ENCODE measurements at regions not wholly inside any gene's neighbourhood (a gene's known extent, or its start where the extent isn't known, plus 50 kb on each side); places are given as distances from the start of the nearest gene placed in this dataset.

GRCh38 chr22:48805516-48805915 lies 1022.2 kb downstream of the BRD1 start:
- Histone ChIP-seq H3K4me1 (no peaks in the 10 kb centered on the region), H3K9me3 (no peaks in the 10 kb centered on the region), H3K27ac (no peak overlapping the region), H3K27me3 (ENCODE audit: insufficient read depth in 3 of 3, low read length in 2 of 3) (peaks cover 0 to 9% (median 0%) of the 10 kb centered on the region in 3 donors), H3K4me3 (no peak overlapping the region), H3K36me3 (ENCODE audit: insufficient read depth in 1 of 2, low read depth in 1 of 2) (no peaks in the 10 kb centered on the region)
- ATAC-seq (no peak), DNase-seq (no peak)
- intact Hi-C loops (cut with DNase I) = no loop called here
- TF ChIP-seq CTCF (IDR thresholded peaks at IDR 0.05) = no peak
- 84 to 86% (median 86%) methylated on average over 10 of the region's 10 CpGs for WGBS, 3 donors

DNA sequence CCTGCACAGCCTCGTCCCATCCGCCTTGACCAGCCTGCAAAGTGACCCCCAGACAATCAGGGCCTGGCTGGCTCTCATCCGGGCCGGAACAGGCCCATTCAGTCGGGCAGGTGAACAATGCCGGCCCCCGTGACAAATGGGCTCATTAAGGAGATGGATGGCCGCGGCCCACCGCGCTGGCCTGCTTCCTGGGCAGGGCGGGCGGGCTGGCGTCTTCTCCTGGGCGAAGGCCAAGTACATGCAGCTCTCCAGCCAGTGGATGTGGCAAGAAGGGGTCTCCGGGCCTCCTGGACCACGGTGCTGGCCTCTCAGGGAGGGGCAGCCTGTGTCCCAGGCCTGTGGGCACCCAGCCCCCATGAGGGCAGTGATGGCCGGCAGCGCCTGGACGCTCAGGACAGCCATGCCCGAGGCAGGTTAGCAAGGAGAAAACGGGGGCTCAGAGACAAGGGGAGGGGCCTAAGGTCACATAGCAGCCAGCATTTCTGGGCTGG lies 1022.8 kb downstream of the BRD1 start:
- Histone ChIP-seq H3K4me3 (no peak overlapping the region), H3K36me3 (ENCODE audit: insufficient read depth in 1 of 2, low read depth in 1 of 2) (no peaks in the 10 kb centered on the region), H3K27ac (no peak overlapping the region), H3K4me1 (no peaks in the 10 kb centered on the region), H3K27me3 (ENCODE audit: insufficient read depth in 3 of 3, low read length in 2 of 3) (peaks cover 0 to 9% (median 0%) of the 10 kb centered on the region in 3 donors), H3K9me3 (no peaks in the 10 kb centered on the region)
- intact Hi-C loops (cut with DNase I) = no loop called here
- no peak for DNase-seq
- no peak for ATAC-seq
- 35 to 46% (median 44%) methylated on average over 21 to 22 of the region's 22 CpGs for WGBS, 3 donors
- TF ChIP-seq CTCF (IDR thresholded peaks at IDR 0.05) = no peak

DNA sequence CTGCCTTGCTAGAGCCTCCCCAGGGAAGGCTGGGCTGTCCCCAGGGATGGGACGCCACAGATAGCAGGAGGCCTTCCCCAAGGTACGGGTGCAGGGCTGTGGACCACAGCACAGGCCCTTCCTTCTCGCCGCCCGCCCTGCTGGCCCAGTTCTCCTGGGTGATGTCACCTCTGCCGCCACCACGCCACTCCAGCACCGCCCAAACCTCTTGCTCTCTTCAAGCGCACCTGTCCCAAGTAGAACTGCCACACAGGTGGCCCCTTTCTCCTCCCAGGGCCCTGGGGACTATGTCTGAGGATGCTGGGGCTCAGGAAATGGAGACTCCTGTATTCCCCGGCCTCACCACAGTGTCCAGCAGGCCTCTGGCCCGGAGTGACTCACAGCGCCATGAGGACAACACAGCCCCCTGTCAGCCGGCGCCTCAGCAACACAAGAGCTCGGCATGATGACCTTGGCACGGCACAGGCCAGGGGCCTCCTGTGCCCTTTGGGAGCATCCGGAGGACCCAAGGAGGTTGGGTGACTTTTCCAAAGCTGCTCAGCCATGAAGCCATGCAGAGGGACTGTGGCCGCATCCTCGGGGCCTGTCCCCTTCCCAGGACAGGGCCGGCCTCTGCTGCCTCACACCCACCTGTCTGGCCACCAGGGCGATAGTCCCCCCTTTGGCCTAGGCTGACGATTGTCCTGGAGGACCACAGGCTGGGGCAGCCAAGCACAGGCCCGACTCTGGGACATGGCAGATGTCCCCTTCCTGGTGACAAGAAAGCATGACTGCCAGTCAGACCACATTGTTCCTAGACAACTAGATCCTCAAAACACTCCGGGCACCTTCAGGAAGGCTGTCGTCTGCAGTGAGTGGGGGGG lies 1023.5 kb downstream of the BRD1 start:
- intact Hi-C loops (cut with DNase I) = no loop called here
- no peaks in the 10 kb centered on the region for H3K9me3 ChIP-seq
- no peak for TF ChIP-seq CTCF (IDR thresholded peaks at IDR 0.05)
- no peaks in the 10 kb centered on the region for H3K36me3 ChIP-seq (ENCODE audit: insufficient read depth in 1 of 2, low read depth in 1 of 2)
- no peak overlapping the region for H3K4me3 ChIP-seq
- DNase-seq (no peak), ATAC-seq (no peak)
- H3K27me3 ChIP-seq (ENCODE audit: insufficient read depth in 3 of 3, low read length in 2 of 3) = peaks cover 0 to 9% (median 0%) of the 10 kb centered on the region in 3 donors
- WGBS, 3 donors = 77 to 80% (median 78%) methylated on average over 23 to 25 of the region's 25 CpGs
- no peak overlapping the region for H3K27ac ChIP-seq
- no peaks in the 10 kb centered on the region for H3K4me1 ChIP-seq

- no peak for ATAC-seq
- 67 to 72% (median 68%) methylated on average over 19 of the region's 19 CpGs for WGBS, 3 donors
- intact Hi-C loops (cut with DNase I) = no loop called here
- no peak overlapping the region for H3K4me3 ChIP-seq
- H3K9me3 ChIP-seq = no peaks in the 10 kb centered on the region
- no peaks in the 10 kb centered on the region for H3K36me3 ChIP-seq (ENCODE audit: insufficient read depth in 1 of 2, low read depth in 1 of 2)
- no peaks in the 10 kb centered on the region for H3K4me1 ChIP-seq
- peaks cover 0 to 9% (median 0%) of the 10 kb centered on the region in 3 donors for H3K27me3 ChIP-seq (ENCODE audit: insufficient read depth in 3 of 3, low read length in 2 of 3)
- no peak for TF ChIP-seq CTCF (IDR thresholded peaks at IDR 0.05)
- H3K27ac ChIP-seq = no peak overlapping the region
- no peak for DNase-seq
Measured at GRCh38 chr22:48803171-48803947, 1024.3 kb downstream of the BRD1 start.

All from psoas muscle (tissue), 7 donors.